ENCODE measurements at regions not wholly inside any gene's neighbourhood (a gene's known extent, or its start where the extent isn't known, plus 50 kb on each side); places are given as distances from the start of the nearest gene placed in this dataset.

GRCh38 chr12:24080465-24080864, 131.0 kb upstream of the SOX5 start:
- no peak overlapping the region for H3K4me3 ChIP-seq (ENCODE audit: low read length)
- no peak for TF ChIP-seq CTCF (conservative IDR thresholded peaks at IDR 0.05; ENCODE audit: low read length)
- no peak for DNase-seq (ENCODE audit: low read depth)

- TF ChIP-seq CTCF (conservative IDR thresholded peaks at IDR 0.05; ENCODE audit: low read length): no peak
Measured at GRCh38 chr12:24079083-24079482, 129.6 kb upstream of the SOX5 start.

GRCh38 chr12:24078318-24078765, 128.9 kb upstream of the SOX5 start:
- no peak overlapping the region for H3K4me3 ChIP-seq (ENCODE audit: low read length)
- no peak for TF ChIP-seq CTCF (conservative IDR thresholded peaks at IDR 0.05; ENCODE audit: low read length)
- no peak for DNase-seq (ENCODE audit: low read depth)

More at GRCh38 chr12:24079083-24079482, 129.6 kb upstream of the SOX5 start:
- DNase-seq (ENCODE audit: low read depth): no peak
- H3K4me3 ChIP-seq (ENCODE audit: low read length): no peak overlapping the region

GRCh38 chr12:24077161-24077560, 127.7 kb upstream of the SOX5 start:
- no peak for TF ChIP-seq CTCF (conservative IDR thresholded peaks at IDR 0.05; ENCODE audit: low read length)
- DNase-seq (ENCODE audit: low read depth): no peak
- H3K4me3 ChIP-seq (ENCODE audit: low read length): no peak overlapping the region

GRCh38 chr12:24075650-24076049, 126.2 kb upstream of the SOX5 start:
- no peak overlapping the region for H3K4me3 ChIP-seq (ENCODE audit: low read length)
- no peak for DNase-seq (ENCODE audit: low read depth)

GRCh38 chr12:24073170-24073810, 123.8 kb upstream of the SOX5 start:
- no peak for TF ChIP-seq CTCF (conservative IDR thresholded peaks at IDR 0.05; ENCODE audit: low read length)
- DNase-seq (ENCODE audit: low read depth): no peak
- H3K4me3 ChIP-seq (ENCODE audit: low read length): no peak overlapping the region

More at GRCh38 chr12:24075650-24076049, 126.2 kb upstream of the SOX5 start:
- TF ChIP-seq CTCF (conservative IDR thresholded peaks at IDR 0.05; ENCODE audit: low read length): no peak

- no peak overlapping the region for H3K4me3 ChIP-seq (ENCODE audit: low read length)
- no peak for TF ChIP-seq CTCF (conservative IDR thresholded peaks at IDR 0.05; ENCODE audit: low read length)
- no peak for DNase-seq (ENCODE audit: low read depth)
Measured at GRCh38 chr12:24072302-24072701, 122.8 kb upstream of the SOX5 start.

Data from AG10803 (cell line).